ENCODE measurements at regions not wholly inside any gene's neighbourhood (a gene's known extent, or its start where the extent isn't known, plus 50 kb on each side); places are given as distances from the start of the nearest gene placed in this dataset.

GRCh38 chr12:86838260-86838659 lies 582.1 kb upstream of the MGAT4C start:
- DNase-seq (no peak), ATAC-seq (no peak)
- Histone ChIP-seq H3K4me3 (no peak overlapping the region), H3K9me3 (no peaks in the 10 kb centered on the region), H3K4me1 (no peaks in the 10 kb centered on the region), H3K27ac (no peak overlapping the region), H3K36me3 (no peaks in the 10 kb centered on the region), H3K27me3 (ENCODE audit: low read depth) (no peaks in the 10 kb centered on the region)
- no peak for TF ChIP-seq CTCF (IDR thresholded peaks at IDR 0.05)
- intact Hi-C loops (cut with DNase I) = no loop called here

- H3K27ac ChIP-seq = no peak overlapping the region
- H3K4me3 ChIP-seq = no peak overlapping the region
- intact Hi-C loops (cut with DNase I) = no loop called here
- no peaks in the 10 kb centered on the region for H3K9me3 ChIP-seq
- no peak for DNase-seq
- H3K36me3 ChIP-seq = no peaks in the 10 kb centered on the region
- TF ChIP-seq CTCF (IDR thresholded peaks at IDR 0.05) = no peak
- H3K27me3 ChIP-seq (ENCODE audit: low read depth) = no peaks in the 10 kb centered on the region
- no peaks in the 10 kb centered on the region for H3K4me1 ChIP-seq
- ATAC-seq = no peak
Observed at GRCh38 chr12:86837246-86837645, 581.1 kb upstream of the MGAT4C start.

- ATAC-seq (no peak), DNase-seq (no peak)
- Histone ChIP-seq H3K27ac (no peak overlapping the region), H3K36me3 (no peaks in the 10 kb centered on the region), H3K4me3 (no peak overlapping the region), H3K27me3 (ENCODE audit: low read depth) (no peaks in the 10 kb centered on the region), H3K4me1 (no peaks in the 10 kb centered on the region), H3K9me3 (no peaks in the 10 kb centered on the region)
- TF ChIP-seq CTCF (IDR thresholded peaks at IDR 0.05) = no peak
- intact Hi-C loops (cut with DNase I) = no loop called here
Observed at GRCh38 chr12:86834217-86834616, 578.0 kb upstream of the MGAT4C start.

- no peaks in the 10 kb centered on the region for H3K9me3 ChIP-seq
- H3K27ac ChIP-seq = no peak overlapping the region
- intact Hi-C loops (cut with DNase I) = no loop called here
- DNase-seq (no peak), ATAC-seq (no peak)
- H3K4me3 ChIP-seq = no peak overlapping the region
- no peaks in the 10 kb centered on the region for H3K4me1 ChIP-seq
- H3K27me3 ChIP-seq (ENCODE audit: low read depth) = no peaks in the 10 kb centered on the region
- no peaks in the 10 kb centered on the region for H3K36me3 ChIP-seq
- no peak for TF ChIP-seq CTCF (IDR thresholded peaks at IDR 0.05)
Observed at GRCh38 chr12:86827409-86827808, 571.2 kb upstream of the MGAT4C start.

- DNase-seq = no peak
- TF ChIP-seq CTCF (IDR thresholded peaks at IDR 0.05) = no peak
- Histone ChIP-seq H3K27ac (no peak overlapping the region), H3K9me3 (no peaks in the 10 kb centered on the region), H3K4me3 (no peak overlapping the region), H3K4me1 (no peaks in the 10 kb centered on the region), H3K36me3 (no peaks in the 10 kb centered on the region), H3K27me3 (ENCODE audit: low read depth) (no peaks in the 10 kb centered on the region)
- intact Hi-C loops (cut with DNase I) = no loop called here
- no peak for ATAC-seq
Observed at GRCh38 chr12:86826051-86826450, 569.9 kb upstream of the MGAT4C start.

- no peak overlapping the region for H3K27ac ChIP-seq
- H3K9me3 ChIP-seq = no peaks in the 10 kb centered on the region
- TF ChIP-seq CTCF (IDR thresholded peaks at IDR 0.05) = no peak
- ATAC-seq = no peak
- intact Hi-C loops (cut with DNase I) = no loop called here
- no peak overlapping the region for H3K4me3 ChIP-seq
- no peaks in the 10 kb centered on the region for H3K4me1 ChIP-seq
- no peaks in the 10 kb centered on the region for H3K36me3 ChIP-seq
- no peak for DNase-seq
- H3K27me3 ChIP-seq (ENCODE audit: low read depth) = no peaks in the 10 kb centered on the region
Observed at GRCh38 chr12:86801439-86801838, 545.2 kb upstream of the MGAT4C start.
